Glutamatergic neuron (in vitro differentiated cells): ENCODE measurements at regions not wholly inside any gene's neighbourhood (a gene's known extent, or its start where the extent isn't known, plus 50 kb on each side); places are given as distances from the start of the nearest gene placed in this dataset.

Experiments used
- DNase-seq: peaks from one replicate; pipeline ENCODE4 v3.0.0; 2022
- H3K27ac Mint-ChIP-seq: one replicate; pipeline ENCODE4 v1.8.0; 2020; ENCODE audit warnings: mild to moderate bottlenecking, mixed read lengths, inconsistent platforms; ENCODE audit not compliant: unreplicated experiment
- H3K27me3 Mint-ChIP-seq: one replicate; pipeline ENCODE4 v1.8.0; 2020; ENCODE audit warnings: mild to moderate bottlenecking, moderate library complexity, mixed read lengths, inconsistent platforms; ENCODE audit not compliant: unreplicated experiment
- H3K36me3 Mint-ChIP-seq: one replicate; pipeline ENCODE4 v1.8.0; 2020; ENCODE audit warnings: mild to moderate bottlenecking, mixed read lengths, inconsistent platforms; ENCODE audit not compliant: unreplicated experiment
- H3K4me1 Mint-ChIP-seq: one replicate; pipeline ENCODE4 v1.8.0; 2020; ENCODE audit warnings: mild to moderate bottlenecking, low read depth, mixed read lengths, inconsistent platforms; ENCODE audit not compliant: unreplicated experiment
- H3K4me3 Mint-ChIP-seq: one replicate; pipeline ENCODE4 v1.8.0; 2020; ENCODE audit warnings: mild to moderate bottlenecking, mixed read lengths, inconsistent platforms; ENCODE audit not compliant: unreplicated experiment
- H3K9me3 Mint-ChIP-seq: one replicate; pipeline ENCODE4 v1.8.0; 2020; ENCODE audit warnings: mild to moderate bottlenecking, moderate library complexity, mixed read lengths, inconsistent platforms; ENCODE audit not compliant: unreplicated experiment
- TF ChIP-seq, protein P1 (sequence below): fragments of 200-600 bp; sonication (generic); IDR thresholded peaks from one replicate; pipeline ENCODE4 v1.5.0; 2021; ENCODE audit not compliant: partially characterized antibody, unreplicated experiment

DNA sequence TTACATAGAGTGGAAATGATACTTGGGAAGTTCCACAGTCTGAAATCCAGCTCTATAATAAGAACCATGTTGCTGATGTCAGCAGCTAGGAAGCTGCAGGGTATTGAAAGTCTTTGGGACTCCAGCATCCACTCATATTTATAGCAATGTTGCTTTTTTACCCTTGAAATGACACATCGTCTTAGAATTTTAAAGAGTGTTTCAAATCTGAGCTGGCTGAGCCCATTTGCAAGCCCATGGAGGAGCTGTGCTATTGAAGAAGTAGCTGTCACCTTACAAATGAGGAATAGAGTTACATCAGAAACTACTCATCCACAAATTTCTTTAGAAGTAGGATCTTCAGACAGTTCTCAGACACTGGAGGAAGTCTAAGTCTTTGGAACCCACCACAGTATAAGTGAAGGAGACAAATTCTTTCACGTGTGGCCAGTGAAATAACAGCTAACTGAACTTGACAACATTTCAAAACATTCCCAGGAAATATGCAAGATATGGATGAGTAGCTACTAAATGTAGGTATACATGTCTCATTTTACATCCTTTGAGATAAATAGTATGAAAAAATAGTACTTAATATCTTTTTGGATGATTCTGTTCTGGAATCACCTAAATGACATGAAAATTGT, 203.6 kb downstream of the ZNF365 start:
- Mint-ChIP-seq H3K4me3 (no peak overlapping the region), H3K27me3 (peaks cover 1% of the 10 kb centered on the region), H3K27ac (no peak overlapping the region), H3K4me1 (no peaks in the 10 kb centered on the region), H3K36me3 (no peaks in the 10 kb centered on the region), H3K9me3 (no peaks in the 10 kb centered on the region)
- DNase-seq: no peak
- TF ChIP-seq, protein P1, sequence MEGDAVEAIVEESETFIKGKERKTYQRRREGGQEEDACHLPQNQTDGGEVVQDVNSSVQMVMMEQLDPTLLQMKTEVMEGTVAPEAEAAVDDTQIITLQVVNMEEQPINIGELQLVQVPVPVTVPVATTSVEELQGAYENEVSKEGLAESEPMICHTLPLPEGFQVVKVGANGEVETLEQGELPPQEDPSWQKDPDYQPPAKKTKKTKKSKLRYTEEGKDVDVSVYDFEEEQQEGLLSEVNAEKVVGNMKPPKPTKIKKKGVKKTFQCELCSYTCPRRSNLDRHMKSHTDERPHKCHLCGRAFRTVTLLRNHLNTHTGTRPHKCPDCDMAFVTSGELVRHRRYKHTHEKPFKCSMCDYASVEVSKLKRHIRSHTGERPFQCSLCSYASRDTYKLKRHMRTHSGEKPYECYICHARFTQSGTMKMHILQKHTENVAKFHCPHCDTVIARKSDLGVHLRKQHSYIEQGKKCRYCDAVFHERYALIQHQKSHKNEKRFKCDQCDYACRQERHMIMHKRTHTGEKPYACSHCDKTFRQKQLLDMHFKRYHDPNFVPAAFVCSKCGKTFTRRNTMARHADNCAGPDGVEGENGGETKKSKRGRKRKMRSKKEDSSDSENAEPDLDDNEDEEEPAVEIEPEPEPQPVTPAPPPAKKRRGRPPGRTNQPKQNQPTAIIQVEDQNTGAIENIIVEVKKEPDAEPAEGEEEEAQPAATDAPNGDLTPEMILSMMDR: no peak

DNA sequence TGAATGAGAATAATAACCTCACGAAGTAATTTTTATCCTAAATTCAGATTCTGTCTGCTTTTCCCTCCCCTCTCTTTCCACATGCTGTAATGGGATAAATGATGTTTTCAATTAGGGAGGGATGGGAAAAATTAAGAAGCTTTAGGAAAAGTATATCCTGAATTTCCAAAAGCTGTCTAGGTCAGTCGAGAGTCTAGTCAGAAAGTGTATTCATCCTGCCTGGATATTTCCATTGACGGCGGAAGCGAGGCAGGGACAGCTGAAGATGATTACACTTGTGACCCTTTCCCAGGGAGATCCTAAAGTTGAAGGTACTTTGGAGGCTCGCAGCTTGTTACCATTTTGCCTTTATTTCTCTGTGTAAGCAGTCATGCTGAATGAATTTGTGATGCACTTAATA, 204.1 kb downstream of the ZNF365 start:
- Mint-ChIP-seq H3K36me3 (no peaks in the 10 kb centered on the region), H3K9me3 (no peaks in the 10 kb centered on the region), H3K27ac (no peak overlapping the region), H3K27me3 (peaks cover 1% of the 10 kb centered on the region), H3K4me3 (no peak overlapping the region), H3K4me1 (no peaks in the 10 kb centered on the region)
- TF ChIP-seq, protein P1: no peak
- DNase-seq: no peak

DNA sequence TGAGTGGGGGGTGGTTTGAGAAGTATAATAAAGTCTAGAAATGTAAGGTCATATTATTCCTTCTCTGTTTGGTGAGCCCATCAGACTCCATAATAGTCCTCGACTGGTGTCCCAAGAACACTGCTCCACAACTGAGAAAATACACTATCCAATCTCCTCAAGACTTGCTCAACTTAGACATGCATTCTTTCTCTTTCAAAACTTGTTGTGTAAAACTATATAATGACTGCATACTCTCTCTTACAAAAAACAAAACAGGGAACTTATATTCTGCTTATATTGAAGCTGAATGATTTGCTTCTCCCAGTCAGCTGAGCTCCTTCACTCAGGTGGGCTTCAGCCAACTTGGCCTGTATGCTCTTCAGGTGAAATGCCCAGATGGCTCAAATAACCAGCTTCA, 204.7 kb downstream of the ZNF365 start:
- H3K27ac Mint-ChIP-seq: no peak overlapping the region
- H3K36me3 Mint-ChIP-seq: no peaks in the 10 kb centered on the region
- no peaks in the 10 kb centered on the region for H3K4me1 Mint-ChIP-seq
- peaks cover 1% of the 10 kb centered on the region for H3K27me3 Mint-ChIP-seq
- DNase-seq: no peak
- no peaks in the 10 kb centered on the region for H3K9me3 Mint-ChIP-seq
- TF ChIP-seq, protein P1: no peak
- H3K4me3 Mint-ChIP-seq: no peak overlapping the region

DNA sequence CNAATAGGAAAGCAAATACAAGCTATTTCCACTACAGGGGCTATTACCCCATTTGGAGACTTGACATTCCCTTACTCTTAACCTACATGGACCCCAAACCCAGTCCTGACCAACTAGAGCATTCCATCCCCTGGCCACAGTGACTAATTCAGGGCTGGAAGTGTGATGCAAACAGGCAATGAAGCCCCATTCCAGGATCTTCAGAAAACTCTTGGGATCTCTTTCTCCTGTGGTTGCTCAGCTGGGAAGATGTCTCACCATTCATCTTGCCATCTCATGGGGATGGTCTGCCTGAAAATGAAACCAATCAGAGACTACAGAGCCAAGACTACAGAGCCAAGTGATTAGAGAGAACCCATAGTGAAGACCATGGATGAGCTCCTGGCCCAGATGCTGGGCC, 206.2 kb downstream of the ZNF365 start:
- no peaks in the 10 kb centered on the region for H3K9me3 Mint-ChIP-seq
- H3K27ac Mint-ChIP-seq: no peak overlapping the region
- TF ChIP-seq, protein P1: no peak
- H3K36me3 Mint-ChIP-seq: no peaks in the 10 kb centered on the region
- no peak for DNase-seq
- no peaks in the 10 kb centered on the region for H3K4me1 Mint-ChIP-seq
- peaks cover 1% of the 10 kb centered on the region for H3K27me3 Mint-ChIP-seq
- H3K4me3 Mint-ChIP-seq: no peak overlapping the region

DNA sequence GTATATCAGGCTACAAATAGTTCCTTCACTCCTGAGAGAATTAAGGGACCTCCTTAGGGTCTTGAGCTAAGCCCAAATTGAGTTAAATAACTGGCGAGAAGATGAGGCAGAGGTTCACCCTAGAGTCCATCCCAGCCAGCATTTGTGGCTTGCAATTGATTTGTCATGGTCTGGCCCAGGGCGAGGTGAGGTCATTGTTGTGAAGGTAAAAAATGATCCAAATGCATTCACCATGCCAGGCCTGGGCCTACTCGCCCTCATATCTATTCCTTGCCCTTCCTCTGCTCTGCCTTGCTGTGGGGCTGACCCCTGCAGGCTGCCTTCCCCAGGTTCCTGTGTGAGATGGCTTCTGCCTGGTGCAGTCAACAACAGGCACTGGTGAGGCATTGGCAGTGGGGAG, 207.2 kb downstream of the ZNF365 start:
- no peak for DNase-seq
- Mint-ChIP-seq H3K36me3 (no peaks in the 10 kb centered on the region), H3K4me1 (no peaks in the 10 kb centered on the region), H3K27me3 (peaks cover 1% of the 10 kb centered on the region), H3K27ac (no peak overlapping the region), H3K9me3 (no peaks in the 10 kb centered on the region), H3K4me3 (no peak overlapping the region)
- TF ChIP-seq, protein P1: no peak
